K562 (cell line): ENCODE measurements at regions not wholly inside any gene's neighbourhood (a gene's known extent, or its start where the extent isn't known, plus 50 kb on each side); places are given as distances from the start of the nearest gene placed in this dataset.

ENCODE experiments used
- ATAC-seq: fragments of 200-7000 bp; cut with Tn5 transposase; 3 replicates; pipeline ENCODE4 v1.9.1; 2020; ENCODE audit warnings: moderate library complexity
- BruUV-seq: library from RNA; stranded (reverse); fragments of 400-500 nt; replicated peaks from 2 replicates; lab custom pipeline; 2021; lab: Mats Ljungman, UMichigan
- CTCF ChIA-PET: fragments of 300-600 bp; formaldehyde crosslinking; extraction: SDS; loops from one replicate; lab custom pipeline; 2021; ENCODE audit warnings: low intra/inter-chr PET ratio; lab: Yijun Ruan, JAX
- POLR2A ChIA-PET: fragments of 300-600, 350-650 bp; sonication (Branson Sonifier 250); formaldehyde crosslinking; extraction: SDS; loops from one replicate; lab custom pipeline; 2021; ENCODE audit warnings: antibody characterized with exemption, inconsistent platforms; lab: Yijun Ruan, JAX
- DNase-seq, 4 experiments: peaks; one replicate each; pipeline versions ENCODE4 v3.0.0 to v3.0.0-alpha.2; 2011 to 2018; ENCODE audit warnings: low spot score in 3 of 4, mixed read lengths in 3 of 4; ENCODE audit errors: extremely low read depth in 1 of 4
- FAIRE-seq: peaks from 2 replicates; lab custom pipeline; 2011; peaks lifted over from hg19 to GRCh38; lab: Jason Lieb, UNC
- H2AFZ ChIP-seq: 2 replicates; pipeline ENCODE4 v1.6.0; 2011; ENCODE audit warnings: low read depth, low read length, control low read depth, inconsistent platforms
- H3K27ac ChIP-seq: fragments of 200-600 bp; 3 replicates; pipeline ENCODE4 v1.8.0; 2011; ENCODE audit warnings: low read depth, mild to moderate bottlenecking, control low read depth, inconsistent platforms, low read length, moderate library complexity, mixed read lengths; ENCODE audit errors: extremely low read depth
- H3K27me3 ChIP-seq, 2 experiments: fragments of 300-600 bp in 1 of 2; 2 replicates in 1 of 2; 3 replicates in 1 of 2; pipeline versions ENCODE4 v1.6.0 to v1.8.0; 2011; ENCODE audit warnings: inconsistent platforms in 2 of 2, low read length in 2 of 2, mild to moderate bottlenecking in 1 of 2, mixed read lengths in 1 of 2, moderate library complexity in 1 of 2; ENCODE audit not compliant: control insufficient read depth in 2 of 2, insufficient read depth in 2 of 2
- H3K36me3 ChIP-seq: fragments of 300-600 bp; 3 replicates; pipeline ENCODE4 v1.8.0; 2011; ENCODE audit warnings: mild to moderate bottlenecking, low read length, inconsistent platforms; ENCODE audit not compliant: control insufficient read depth, insufficient read depth
- H3K4me1 ChIP-seq, 2 experiments: fragments of 200-600 bp in 1 of 2; replicated peaks in 1 of 2; 2 replicates in 1 of 2; 3 replicates in 1 of 2; pipeline versions ENCODE4 v1.5.1 to v1.8.0; 2011; ENCODE audit warnings: inconsistent platforms in 2 of 2, low read length in 2 of 2, mild to moderate bottlenecking in 1 of 2, mixed read lengths in 1 of 2, moderate library complexity in 1 of 2; ENCODE audit not compliant: control insufficient read depth in 2 of 2, insufficient read depth in 2 of 2
- H3K4me2 ChIP-seq: 2 replicates; pipeline ENCODE4 v1.6.1; 2011; ENCODE audit warnings: low read length, control low read depth, inconsistent platforms, mixed read lengths; ENCODE audit not compliant: insufficient read depth
- H3K4me3 ChIP-seq: fragments of 200-600 bp; sonication (generic), shearing (Covaris generic); 2 replicates; pipeline ENCODE4 v1.5.1; 2016; ENCODE audit warnings: control low read depth, inconsistent platforms
- H3K79me2 ChIP-seq: fragments of 200-600 bp; 3 replicates; pipeline ENCODE4 v1.8.0; 2011; ENCODE audit warnings: low read length, inconsistent platforms; ENCODE audit not compliant: control insufficient read depth, insufficient read depth
- H3K9ac ChIP-seq, 2 experiments: 2 replicates each; pipeline versions ENCODE4 v1.6.0 to v1.6.1; 2011; ENCODE audit warnings: low read depth in 2 of 2, low read length in 2 of 2, control low read depth in 1 of 2, inconsistent platforms in 1 of 2, mild to moderate bottlenecking in 1 of 2, mixed read lengths in 1 of 2; ENCODE audit not compliant: insufficient read depth in 1 of 2
- H3K9me1 ChIP-seq: one replicate; pipeline ENCODE4 v1.6.0; 2011; ENCODE audit warnings: inconsistent platforms, mild to moderate bottlenecking, low read length, moderate library complexity; ENCODE audit not compliant: control insufficient read depth, insufficient read depth
- H3K9me3 ChIP-seq: replicated peaks from 2 replicates; pipeline ENCODE4 v1.5.1; 2011; ENCODE audit warnings: low read depth, low read length, inconsistent platforms; ENCODE audit not compliant: control insufficient read depth, insufficient read depth
- H4K20me1 ChIP-seq: replicated peaks from 2 replicates; pipeline ENCODE4 v1.6.1; 2011; ENCODE audit warnings: low read length, inconsistent platforms, mixed read lengths; ENCODE audit not compliant: control insufficient read depth, insufficient read depth
- ARID4B ChIP-seq: sonication (generic); formaldehyde crosslinking; IDR thresholded peaks from 2 replicates; pipeline ENCODE4 v1.8.0; 2022; ENCODE audit warnings: mild to moderate bottlenecking, missing genetic modification reagents
- BDP1 ChIP-seq: IDR thresholded peaks from 3 replicates; pipeline ENCODE4 v1.6.1; 2011; ENCODE audit not compliant: insufficient read length, insufficient read depth
- NFE2 ChIP-seq: IDR thresholded peaks from 2 replicates; pipeline ENCODE4 v1.6.1; 2014; ENCODE audit warnings: antibody characterized with exemption, low read depth
- POLR2AphosphoS5 ChIP-seq: IDR thresholded peaks from 2 replicates; pipeline ENCODE4 v1.6.1; 2011; ENCODE audit warnings: mild to moderate bottlenecking, low read depth, low read length, moderate library complexity; ENCODE audit not compliant: control insufficient read depth, insufficient read depth
- SNAPC5 ChIP-seq: fragments of 250-450 bp; sonication (Bioruptor Pico); IDR thresholded peaks from 2 replicates; pipeline ENCODE4 v1.8.0; 2021; ENCODE audit warnings: moderate library complexity, mild to moderate bottlenecking, inconsistent platforms
- TFE3 ChIP-seq: fragments of 450-650 bp; formaldehyde crosslinking; IDR thresholded peaks from 2 replicates; pipeline ENCODE4 v1.4.0; 2020; ENCODE audit warnings: mild to moderate bottlenecking, mixed read lengths
- WGBS: fragments of 100-300 bp; shearing (Covaris generic); methylation state at CpG from one replicate; pipeline ENCODE4 v1.1.6; 2016; ENCODE audit warnings: low coverage, mixed read lengths; ENCODE audit not compliant: insufficient coverage; ENCODE audit errors: missing lambda C conversion rate; 5-methylcytosine and 5-hydroxymethylcytosine counted together
- in situ Hi-C: fragments of 300-500 bp; cut with MboI; formaldehyde crosslinking; loops from 4 replicates; pipeline ENCODE4 v1.15.0; 2018; ENCODE audit warnings: inconsistent platforms, mixed read lengths
- intact Hi-C: fragments of 100-400 bp; cut with micrococcal nuclease; formaldehyde crosslinking; loops from 2 replicates; pipeline ENCODE4 v1.14.2; 2022

- Histone ChIP-seq H3K4me2 (no peak overlapping the region), H3K9me3 (no peaks in the 10 kb centered on the region), H2AFZ (no peak overlapping the region), H3K9ac (no peak overlapping the region), H3K4me1 (no peaks in the 10 kb centered on the region), H3K27me3 (no peaks in the 10 kb centered on the region; a peak in 1 of 5 replicates), H3K9me1 (no peaks in the 10 kb centered on the region), H3K36me3 (no peaks in the 10 kb centered on the region), H4K20me1 (no peaks in the 10 kb centered on the region), H3K27ac (no peak overlapping the region), H3K4me3 (no peak overlapping the region), H3K79me2 (no peaks in the 10 kb centered on the region)
- ATAC-seq: no peak
- FAIRE-seq: no peak
- DNase-seq: no peak
- BruUV-seq: no TSS peak
- POLR2A ChIA-PET: interaction anchor here (0.6 to 0.8 kb wide), 2 partner anchors 9 to 31 kb away, joined by 3 read pairs; no protein-coding TSS in a partner anchor
- CTCF ChIA-PET: no interaction called here
- intact Hi-C loops (no loop called here), in situ Hi-C loops (no loop called here)
- 2% methylated on average over 14 of the region's 14 CpGs for WGBS
- TF ChIP-seq SNAPC5: no peak
- TF ChIP-seq TFE3 (CRISPR knock-in tag): no peak
- no peak for TF ChIP-seq ARID4B (CRISPR knock-in tag)
- TF ChIP-seq NFE2: no peak
- no peak for TF ChIP-seq BDP1
- TF ChIP-seq POLR2AphosphoS5: no peak
Observed at GRCh38 chr4:159503236-159504008, 400.5 kb downstream of the RAPGEF2 start.
